GM23248 (cell line): ENCODE measurements at regions not wholly inside any gene's neighbourhood (a gene's known extent, or its start where the extent isn't known, plus 50 kb on each side); places are given as distances from the start of the nearest gene placed in this dataset.

Experiments
- DNase-seq: peaks from one replicate; pipeline ENCODE4 v3.0.0-alpha.2; 2015
- H2AFZ ChIP-seq: fragments of 200-600 bp; sonication (generic); 2 replicates; pipeline ENCODE4 v1.6.1; 2016; ENCODE audit warnings: antibody characterized with exemption
- H3F3A ChIP-seq: fragments of 200-600 bp; sonication (generic); 2 replicates; pipeline ENCODE4 v1.6.1; 2016; ENCODE audit warnings: mild to moderate bottlenecking, antibody characterized with exemption, mixed run types; ENCODE audit not compliant: insufficient read depth
- H3K27ac ChIP-seq: fragments of 200-600 bp; sonication (generic); 2 replicates; pipeline ENCODE4 v1.5.1; 2016; ENCODE audit warnings: mild to moderate bottlenecking
- H3K27me3 ChIP-seq: fragments of 200-600 bp; sonication (generic); replicated peaks from 2 replicates; pipeline ENCODE4 v1.6.1; 2016; ENCODE audit warnings: mild to moderate bottlenecking; ENCODE audit not compliant: insufficient read depth
- H3K36me3 ChIP-seq: fragments of 200-600 bp; sonication (generic); 2 replicates; pipeline ENCODE4 v1.6.1; 2016; ENCODE audit warnings: low read depth, mild to moderate bottlenecking
- H3K4me1 ChIP-seq: fragments of 200-600 bp; sonication (generic); 2 replicates; pipeline ENCODE4 v1.6.1; 2016; ENCODE audit warnings: mild to moderate bottlenecking; ENCODE audit not compliant: insufficient read depth
- H3K4me2 ChIP-seq: fragments of 200-600 bp; sonication (generic); one replicate; pipeline ENCODE4 v1.6.1; 2016; ENCODE audit warnings: mild to moderate bottlenecking; ENCODE audit not compliant: unreplicated experiment
- H3K4me3 ChIP-seq: fragments of 200-600 bp; sonication (generic); 2 replicates; pipeline ENCODE4 v1.5.1; 2016; ENCODE audit warnings: mild to moderate bottlenecking
- H3K79me2 ChIP-seq: fragments of 200-600 bp; sonication (generic); 2 replicates; pipeline ENCODE4 v1.6.1; 2016; ENCODE audit warnings: mild to moderate bottlenecking; ENCODE audit not compliant: insufficient read depth
- H3K9ac ChIP-seq: fragments of 200-600 bp; sonication (generic); 2 replicates; pipeline ENCODE4 v1.6.1; 2016; ENCODE audit warnings: mild to moderate bottlenecking
- H3K9me2 ChIP-seq: fragments of 200-600 bp; sonication (generic); 2 replicates; pipeline ENCODE4 v1.6.1; 2016; ENCODE audit warnings: mixed run types, mild to moderate bottlenecking, moderate library complexity; ENCODE audit not compliant: insufficient read depth
- H3K9me3 ChIP-seq: fragments of 200-600 bp; sonication (generic); one replicate; pipeline ENCODE4 v1.6.1; 2017; ENCODE audit warnings: low read depth
- H4K20me1 ChIP-seq: fragments of 200-600 bp; sonication (generic); 2 replicates; pipeline ENCODE4 v1.6.0; 2016; ENCODE audit not compliant: insufficient read depth
- EZH2 ChIP-seq: fragments of 200-600 bp; sonication (generic); IDR thresholded peaks from 2 replicates; pipeline ENCODE4 v1.6.1; 2018; ENCODE audit warnings: antibody characterized with exemption, mild to moderate bottlenecking; ENCODE audit not compliant: insufficient read depth, poor library complexity, severe bottlenecking
- EZH2phosphoT487 ChIP-seq: fragments of 200-600 bp; sonication (generic); IDR thresholded peaks from 2 replicates; pipeline ENCODE4 v1.6.1; 2018; ENCODE audit warnings: antibody characterized with exemption, moderate library complexity, mild to moderate bottlenecking, low read depth; ENCODE audit not compliant: insufficient read depth
- WGBS, 2 experiments: methylation state at CpG; one replicate each; pipeline ENCODE4 v1.1.6; 2015 to 2017; ENCODE audit warnings: low lambda C conversion rate in 2 of 2, low coverage in 1 of 2; ENCODE audit errors: missing lambda C conversion rate in 2 of 2; 5-methylcytosine and 5-hydroxymethylcytosine counted together
- in situ Hi-C: fragments of 300-500 bp; cut with MboI; formaldehyde crosslinking; loops from 2 replicates; pipeline ENCODE4 v1.15.0; 2020

DNA sequence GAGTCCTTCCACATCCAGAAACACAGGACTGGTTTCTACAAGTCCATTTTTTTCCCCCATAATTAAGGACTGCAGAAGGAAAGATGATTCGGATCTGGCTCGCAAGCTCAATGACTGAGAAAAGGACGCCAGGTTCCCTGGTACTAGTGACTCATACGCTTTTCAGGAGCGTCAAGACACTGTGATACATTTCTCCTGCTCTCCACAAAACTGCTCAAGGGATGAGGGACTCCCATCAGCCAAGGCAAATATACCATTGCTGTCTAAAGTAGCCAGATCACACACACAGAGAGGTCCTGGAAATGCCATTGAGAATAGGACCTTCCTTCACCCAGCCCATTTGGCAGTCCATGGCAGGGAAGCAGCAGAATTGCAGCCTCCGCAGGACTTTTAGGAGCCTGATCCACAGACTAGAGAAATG is 253.6 kb upstream of the IRF2BP2 start:
- Histone ChIP-seq H3K4me3 (0 out of 2 replicates have a peak overlapping the region, but pooled peaks have one; percentile 9), H3K9me3 (no peaks in the 10 kb centered on the region), H2AFZ (no peak overlapping the region), H3K4me1 (peaks cover 25% of the 10 kb centered on the region; the same call in 1 of the 2 replicates), H3K9me2 (no peaks in the 10 kb centered on the region), H3K27me3 (no peaks in the 10 kb centered on the region), H3K4me2 (peak overlapping the region; percentile 38), H4K20me1 (no peaks in the 10 kb centered on the region), H3K36me3 (no peaks in the 10 kb centered on the region), H3K9ac (peak overlapping the region; percentile 43), H3K79me2 (no peaks in the 10 kb centered on the region), H3K27ac (0 out of 2 replicates have a peak overlapping the region, but pooled peaks have one; percentile 33), H3F3A (no peaks in the 10 kb centered on the region; the same call in 1 of the 2 replicates)
- DNase-seq = peak; percentile 90
- 21 to 24% methylated on average over 6 of the region's 6 CpGs for WGBS, 2 experiments
- in situ Hi-C loops = no loop called here
- no peak for TF ChIP-seq EZH2phosphoT487
- no peak for TF ChIP-seq EZH2

DNA sequence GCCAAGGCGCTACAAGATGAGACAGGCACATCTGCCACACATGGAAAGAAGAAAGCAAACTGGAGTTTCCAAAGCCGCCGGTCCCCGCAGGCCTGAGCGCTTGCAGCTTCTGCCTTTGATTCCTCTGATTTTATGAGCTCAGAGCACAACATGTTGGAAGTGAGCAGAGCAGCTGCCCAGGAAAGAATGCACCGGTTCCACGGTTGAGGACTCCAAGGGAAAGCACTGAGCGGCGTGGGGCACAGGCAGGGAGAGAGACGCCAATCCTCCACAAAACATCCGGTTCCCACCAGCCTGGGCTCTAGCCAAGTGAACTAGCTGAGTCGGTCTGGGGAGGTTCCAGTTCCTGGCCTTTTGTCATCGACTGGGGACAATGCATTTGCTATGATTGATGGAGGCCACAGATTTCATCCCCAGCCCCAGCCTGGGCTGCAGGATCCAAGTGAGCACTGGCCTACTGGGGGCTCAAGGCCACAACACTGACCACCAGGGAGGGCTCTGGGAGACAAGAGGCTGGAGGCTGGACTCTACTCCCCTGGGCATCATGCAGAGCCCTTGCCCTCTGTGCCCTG is 253.1 kb upstream of the IRF2BP2 start:
- H3K9ac ChIP-seq = peak overlapping the region; percentile 43

GRCh38 chr1:234862360-234862943 is 252.5 kb upstream of the IRF2BP2 start:
- Histone ChIP-seq H3K4me3 (0 out of 2 replicates have a peak overlapping the region, but pooled peaks have one; percentile 9), H3K9me3 (no peaks in the 10 kb centered on the region), H3K27ac (0 out of 2 replicates have a peak overlapping the region, but pooled peaks have one; percentile 33), H3F3A (no peaks in the 10 kb centered on the region; the same call in 1 of the 2 replicates), H4K20me1 (no peaks in the 10 kb centered on the region), H3K4me1 (peaks cover 25% of the 10 kb centered on the region; the same call in 1 of the 2 replicates), H2AFZ (peak overlapping the region; percentile 47), H3K79me2 (no peaks in the 10 kb centered on the region), H3K27me3 (no peaks in the 10 kb centered on the region), H3K36me3 (no peaks in the 10 kb centered on the region), H3K9ac (peak overlapping the region; percentile 29; the same call in 1 of the 2 replicates), H3K9me2 (no peaks in the 10 kb centered on the region), H3K4me2 (peak overlapping the region; percentile 38)
- in situ Hi-C loops = no loop called here
- no peak for DNase-seq
- TF ChIP-seq EZH2phosphoT487 (no peak), EZH2 (no peak)
- 51 to 53% methylated on average over 7 of the region's 7 CpGs for WGBS, 2 experiments

More for the DNA sequence above, 253.1 kb upstream of the IRF2BP2 start:
- H3K4me1 ChIP-seq = peaks cover 25% of the 10 kb centered on the region; the same call in 1 of the 2 replicates
- peak overlapping the region; percentile 38 for H3K4me2 ChIP-seq
- 0 out of 2 replicates have a peak overlapping the region, but pooled peaks have one; percentile 33 for H3K27ac ChIP-seq
- no peak for TF ChIP-seq EZH2
- TF ChIP-seq EZH2phosphoT487 = no peak
- DNase-seq = peak; percentile 81
- WGBS, 2 experiments = 7 to 10% methylated on average over 13 of the region's 13 CpGs
- H3F3A ChIP-seq = no peaks in the 10 kb centered on the region; the same call in 1 of the 2 replicates
- H3K9me2 ChIP-seq = no peaks in the 10 kb centered on the region
- no peaks in the 10 kb centered on the region for H3K9me3 ChIP-seq
- H3K79me2 ChIP-seq = no peaks in the 10 kb centered on the region
- peak overlapping the region; percentile 47 for H2AFZ ChIP-seq
- no peaks in the 10 kb centered on the region for H3K27me3 ChIP-seq
- in situ Hi-C loops = no loop called here
- H3K36me3 ChIP-seq = no peaks in the 10 kb centered on the region
- H4K20me1 ChIP-seq = no peaks in the 10 kb centered on the region
- 0 out of 2 replicates have a peak overlapping the region, but pooled peaks have one; percentile 9 for H3K4me3 ChIP-seq

- no peak for DNase-seq
- H3K27me3 ChIP-seq = no peaks in the 10 kb centered on the region
- H3F3A ChIP-seq = no peaks in the 10 kb centered on the region; the same call in 1 of the 2 replicates
- H4K20me1 ChIP-seq = no peaks in the 10 kb centered on the region
- H3K4me2 ChIP-seq = no peak overlapping the region
- H3K4me3 ChIP-seq = no peak overlapping the region
- TF ChIP-seq EZH2phosphoT487 (no peak), EZH2 (no peak)
- H3K36me3 ChIP-seq = no peaks in the 10 kb centered on the region
- no peaks in the 10 kb centered on the region for H3K79me2 ChIP-seq
- H3K9me3 ChIP-seq = no peaks in the 10 kb centered on the region
- H3K27ac ChIP-seq = no peak overlapping the region
- in situ Hi-C loops = no loop called here
- WGBS, 2 experiments = 96 to 97% methylated on average over 4 of the region's 4 CpGs
- no peaks in the 10 kb centered on the region for H3K9me2 ChIP-seq
- H2AFZ ChIP-seq = no peak overlapping the region
- H3K4me1 ChIP-seq = peaks cover 24% of the 10 kb centered on the region; the same call in 1 of the 2 replicates
- no peak overlapping the region for H3K9ac ChIP-seq
Observed at GRCh38 chr1:234861761-234862160, 251.8 kb upstream of the IRF2BP2 start.
